SK-N-MC (cell line): ENCODE measurements at regions not wholly inside any gene's neighbourhood (a gene's known extent, or its start where the extent isn't known, plus 50 kb on each side); places are given as distances from the start of the nearest gene placed in this dataset.

ENCODE experiments used
- EZH2 ChIP-seq: fragments of 200-600 bp; sonication (generic); IDR thresholded peaks from one replicate; pipeline ENCODE4 v1.6.1; 2017; ENCODE audit warnings: antibody characterized with exemption
- POLR2AphosphoS5 ChIP-seq: IDR thresholded peaks from 2 replicates; pipeline ENCODE4 v1.6.1; 2012; ENCODE audit warnings: mild to moderate bottlenecking, low read depth, low read length, borderline replicate concordance

DNA sequence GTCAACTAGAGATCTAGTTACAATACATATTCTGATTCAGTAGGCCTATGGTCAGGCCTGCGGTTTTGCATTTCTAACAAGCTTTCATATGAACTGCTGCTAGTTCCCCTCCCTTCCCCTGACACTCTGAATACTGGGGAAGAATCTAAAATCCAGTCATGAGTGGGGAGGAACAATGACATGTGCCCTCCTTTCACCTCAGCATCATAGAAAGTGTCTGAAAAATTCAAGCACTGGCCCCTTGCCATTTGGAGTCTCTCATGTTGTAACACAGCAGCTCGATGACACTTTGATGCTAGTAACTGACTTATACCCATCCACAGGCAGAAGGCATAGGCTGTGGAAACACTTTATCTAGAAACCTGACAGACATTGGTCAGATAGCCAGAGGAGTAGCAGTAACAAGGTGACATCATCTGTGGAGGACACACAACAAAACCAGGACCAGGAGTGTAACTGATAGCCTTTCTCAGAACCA, 161.9 kb upstream of the RASSF8 start:
- TF ChIP-seq POLR2AphosphoS5 = no peak
- TF ChIP-seq EZH2 = no peak
